H9 (cell line): ENCODE measurements at regions not wholly inside any gene's neighbourhood (a gene's known extent, or its start where the extent isn't known, plus 50 kb on each side); places are given as distances from the start of the nearest gene placed in this dataset.

Experiments used
- DNase-seq: peaks from one replicate; pipeline ENCODE4 v3.0.0-alpha.2; 2017
- H2AFZ ChIP-seq: one replicate; pipeline ENCODE4 v1.6.1; 2013; ENCODE audit warnings: mild to moderate bottlenecking, low read length, control low read depth, moderate library complexity
- H2AK5ac ChIP-seq: 2 replicates; pipeline ENCODE4 v1.6.1; 2013; ENCODE audit warnings: low read length, control low read depth, mixed read lengths; ENCODE audit not compliant: insufficient read length
- H2BK120ac ChIP-seq: one replicate; pipeline ENCODE4 v1.6.1; 2013; ENCODE audit warnings: low read depth, mild to moderate bottlenecking, low read length, control low read depth, inconsistent platforms; ENCODE audit not compliant: poor library complexity, severe bottlenecking
- H2BK12ac ChIP-seq: 2 replicates; pipeline ENCODE4 v1.6.1; 2013; ENCODE audit warnings: low read length, control low read depth, mixed read lengths, low read depth; ENCODE audit not compliant: insufficient read length
- H2BK15ac ChIP-seq: 2 replicates; pipeline ENCODE4 v1.6.1; 2013; ENCODE audit warnings: low read depth, low read length, control low read depth
- H2BK20ac ChIP-seq: one replicate; pipeline ENCODE4 v1.6.1; 2013; ENCODE audit warnings: low read depth, mild to moderate bottlenecking, low read length, control low read depth, inconsistent platforms; ENCODE audit not compliant: poor library complexity, severe bottlenecking
- H2BK5ac ChIP-seq: 2 replicates; pipeline ENCODE4 v1.6.1; 2013; ENCODE audit warnings: low read length, control low read depth, mixed read lengths; ENCODE audit not compliant: insufficient read length
- H3K14ac ChIP-seq: 2 replicates; pipeline ENCODE4 v1.6.1; 2013; ENCODE audit warnings: low read length, control low read depth; ENCODE audit not compliant: insufficient read depth
- H3K18ac ChIP-seq: 2 replicates; pipeline ENCODE4 v1.6.1; 2013; ENCODE audit warnings: low read depth, mild to moderate bottlenecking, mixed read lengths, low read length, control low read depth; ENCODE audit not compliant: insufficient read length
- H3K23ac ChIP-seq: 2 replicates; pipeline ENCODE4 v1.6.1; 2013; ENCODE audit warnings: low read length, control low read depth, mixed read lengths, low read depth; ENCODE audit not compliant: insufficient read length
- H3K23me2 ChIP-seq: 2 replicates; pipeline ENCODE4 v1.6.1; 2013; ENCODE audit warnings: low read depth, mild to moderate bottlenecking, mixed read lengths, low read length, control low read depth; ENCODE audit not compliant: insufficient read length, poor library complexity, severe bottlenecking
- H3K27ac ChIP-seq: 2 replicates; pipeline ENCODE4 v1.5.1; 2013; ENCODE audit warnings: low read length, control low read depth, mixed read lengths, low read depth; ENCODE audit not compliant: insufficient read length
- H3K27me3 ChIP-seq: 2 replicates; pipeline ENCODE4 v1.6.1; 2013; ENCODE audit warnings: low read length, control low read depth, inconsistent platforms; ENCODE audit not compliant: insufficient read depth
- H3K4ac ChIP-seq: 2 replicates; pipeline ENCODE4 v1.6.1; 2013; ENCODE audit warnings: low read depth, mild to moderate bottlenecking, control low read depth, inconsistent platforms, low read length, moderate library complexity
- H3K4me1 ChIP-seq: 2 replicates; pipeline ENCODE4 v1.6.1; 2013; ENCODE audit warnings: low read length, control low read depth, inconsistent platforms; ENCODE audit not compliant: insufficient read depth
- H3K4me2 ChIP-seq: 2 replicates; pipeline ENCODE4 v1.6.1; 2013; ENCODE audit warnings: low read length, control low read depth, mixed read lengths; ENCODE audit not compliant: insufficient read length, insufficient read depth
- H3K56ac ChIP-seq: 2 replicates; pipeline ENCODE4 v1.6.1; 2013; ENCODE audit warnings: low read depth, mild to moderate bottlenecking, mixed read lengths, low read length, control low read depth; ENCODE audit not compliant: insufficient read length
- H3K79me1 ChIP-seq: 2 replicates; pipeline ENCODE4 v1.6.1; 2013; ENCODE audit warnings: low read depth, mild to moderate bottlenecking, moderate library complexity, low read length, control low read depth, inconsistent platforms; ENCODE audit not compliant: insufficient read depth, poor library complexity, severe bottlenecking
- H3K79me2 ChIP-seq: 2 replicates; pipeline ENCODE4 v1.6.1; 2013; ENCODE audit warnings: low read length, control low read depth, inconsistent platforms; ENCODE audit not compliant: insufficient read depth
- H3K9ac ChIP-seq: 2 replicates; pipeline ENCODE4 v1.6.1; 2013; ENCODE audit warnings: low read length, control low read depth, mixed read lengths; ENCODE audit not compliant: insufficient read length; ENCODE audit errors: extremely low read depth
- H3K9me3 ChIP-seq: one replicate; pipeline ENCODE4 v1.6.1; 2013; ENCODE audit warnings: low read depth, low read length, inconsistent platforms; ENCODE audit not compliant: control insufficient read depth
- H3T11ph ChIP-seq: one replicate; pipeline ENCODE4 v1.6.1; 2013; ENCODE audit warnings: mild to moderate bottlenecking, low read length, control low read depth, inconsistent platforms
- H4K20me1 ChIP-seq: one replicate; pipeline ENCODE4 v1.6.1; 2013; ENCODE audit not compliant: control insufficient read depth, insufficient read length, insufficient read depth
- H4K5ac ChIP-seq: 2 replicates; pipeline ENCODE4 v1.6.1; 2013; ENCODE audit warnings: low read depth, mild to moderate bottlenecking, mixed read lengths, low read length, control low read depth; ENCODE audit not compliant: insufficient read length
- H4K8ac ChIP-seq: replicated peaks from 2 replicates; pipeline ENCODE4 v1.6.1; 2013; ENCODE audit warnings: low read length, control low read depth, mixed read lengths, low read depth; ENCODE audit not compliant: insufficient read length
- H4K91ac ChIP-seq: 2 replicates; pipeline ENCODE4 v1.6.1; 2013; ENCODE audit warnings: low read depth, mild to moderate bottlenecking, moderate library complexity, mixed read lengths, low read length, control low read depth; ENCODE audit not compliant: insufficient read length
- H3K27ac Mint-ChIP-seq, 3 experiments: 2 replicates in 2 of 3; 3 replicates in 1 of 3; pipeline ENCODE4 v1.8.0; 2020 to 2021; ENCODE audit warnings: mixed read lengths in 3 of 3, mild to moderate bottlenecking in 1 of 3, moderate library complexity in 1 of 3
- H3K27me3 Mint-ChIP-seq: 2 replicates; pipeline ENCODE4 v1.8.0; 2021; ENCODE audit warnings: low read depth, mild to moderate bottlenecking, moderate library complexity, mixed read lengths
- H3K36me3 Mint-ChIP-seq, 3 experiments: 2 replicates in 2 of 3; 3 replicates in 1 of 3; pipeline ENCODE4 v1.8.0; 2020 to 2021; ENCODE audit warnings: low read depth in 3 of 3, mixed read lengths in 3 of 3; ENCODE audit not compliant: insufficient read depth in 1 of 3
- H3K4me1 Mint-ChIP-seq, 2 experiments: 2 replicates each; pipeline ENCODE4 v1.8.0; 2020; ENCODE audit warnings: mixed read lengths in 2 of 2
- H3K4me3 Mint-ChIP-seq, 2 experiments: 2 replicates in 1 of 2; 3 replicates in 1 of 2; pipeline ENCODE4 v1.8.0; 2020 to 2021; ENCODE audit warnings: mild to moderate bottlenecking in 2 of 2, mixed read lengths in 2 of 2, moderate library complexity in 1 of 2
- H3K9me3 Mint-ChIP-seq, 2 experiments: 2 replicates in 1 of 2; 3 replicates in 1 of 2; pipeline ENCODE4 v1.8.0; 2020; ENCODE audit warnings: mild to moderate bottlenecking in 2 of 2, mixed read lengths in 2 of 2, moderate library complexity in 1 of 2
- CTCF ChIP-seq: fragments of 200-600 bp; sonication (generic); conservative IDR thresholded peaks from 3 replicates; pipeline ENCODE4 v1.8.0; 2021; ENCODE audit warnings: antibody characterized with exemption, mild to moderate bottlenecking
- WGBS: extraction: QIAGEN DNeasy Blood & Tissue Kit; methylation state at CpG from one replicate; pipeline ENCODE4 v1.1.7; 2013; ENCODE audit warnings: missing lambda C conversion rate, low lambda C conversion rate, mixed read lengths; ENCODE audit not compliant: insufficient read length; ENCODE audit errors: extremely low coverage; 5-methylcytosine and 5-hydroxymethylcytosine counted together

GRCh38 chr5:3489239-3489843 is 106.3 kb upstream of the IRX1 start:
- H2BK12ac ChIP-seq, result no peak overlapping the region
- no peaks in the 10 kb centered on the region for H3K9me3 ChIP-seq
- Mint-ChIP-seq H3K4me1 (peaks cover 4% of the 10 kb centered on the region in 2 experiments; a peak in 2 of 4 replicates), H3K4me3 (no peak overlapping the region), H3K9me3 (peaks cover 3% of the 10 kb centered on the region in 2 experiments; a peak in 4 of 5 replicates), H3K36me3 (no peaks in the 10 kb centered on the region), H3K27me3 (peaks cover 2% of the 10 kb centered on the region), H3K27ac (no peak overlapping the region; a peak in 1 of 7 replicates)
- H4K20me1 ChIP-seq, result no peaks in the 10 kb centered on the region
- H3K27ac ChIP-seq, result no peak overlapping the region
- H3K4me2 ChIP-seq, result no peak overlapping the region
- H2BK120ac ChIP-seq, result no peak overlapping the region
- no peak overlapping the region for H3K23ac ChIP-seq
- WGBS, result no CpG with 5 or more reads among the region's 21 CpGs
- no peaks in the 10 kb centered on the region for H3K79me1 ChIP-seq
- H2BK5ac ChIP-seq, result no peak overlapping the region
- no peak overlapping the region for H3K56ac ChIP-seq
- H4K5ac ChIP-seq, result no peak overlapping the region
- no peaks in the 10 kb centered on the region for H3K23me2 ChIP-seq
- no peaks in the 10 kb centered on the region for H3K4me1 ChIP-seq
- H4K91ac ChIP-seq, result no peak overlapping the region
- TF ChIP-seq CTCF, result no peak
- no peak overlapping the region for H3K18ac ChIP-seq
- H4K8ac ChIP-seq, result no peak overlapping the region
- no peak overlapping the region for H2AK5ac ChIP-seq
- no peaks in the 10 kb centered on the region for H3K27me3 ChIP-seq
- H3K4ac ChIP-seq, result no peak overlapping the region
- no peak overlapping the region for H2BK15ac ChIP-seq
- H3K9ac ChIP-seq, result no peak overlapping the region
- DNase-seq, result no peak
- H3T11ph ChIP-seq, result no peak overlapping the region
- no peak overlapping the region for H2AFZ ChIP-seq
- no peaks in the 10 kb centered on the region for H3K79me2 ChIP-seq
- H3K14ac ChIP-seq, result no peak overlapping the region
- H2BK20ac ChIP-seq, result no peak overlapping the region
